Mesenchymal stem cell (in vitro differentiated cells and primary cell): ENCODE measurements at regions not wholly inside any gene's neighbourhood (a gene's known extent, or its start where the extent isn't known, plus 50 kb on each side); places are given as distances from the start of the nearest gene placed in this dataset.
"Not testable (repeated sequence)": the region's sequence is repeated elsewhere in the genome, so short reads cannot be mapped to it uniquely, and the experiment has no call there.

Experiments used
- DNase-seq: peaks from one replicate; pipeline ENCODE4 v3.0.0-alpha.2; 2013
- H2AFZ ChIP-seq: one replicate; pipeline ENCODE4 v1.6.1; 2013; ENCODE audit warnings: low read depth, mild to moderate bottlenecking, control low read depth, inconsistent platforms, low read length, moderate library complexity
- H2AK5ac ChIP-seq: 2 replicates; pipeline ENCODE4 v1.6.1; 2013; ENCODE audit warnings: low read length, moderate library complexity, mild to moderate bottlenecking, inconsistent platforms; ENCODE audit not compliant: severe bottlenecking
- H2BK120ac ChIP-seq: one replicate; pipeline ENCODE4 v1.6.1; 2013; ENCODE audit warnings: low read depth, mild to moderate bottlenecking, inconsistent platforms, low read length, moderate library complexity
- H2BK12ac ChIP-seq, 2 experiments: one replicate each; pipeline ENCODE4 v1.6.1; 2013; ENCODE audit warnings: inconsistent platforms in 2 of 2, low read length in 2 of 2, mild to moderate bottlenecking in 2 of 2, moderate library complexity in 2 of 2, control low read depth in 1 of 2
- H2BK15ac ChIP-seq: one replicate; pipeline ENCODE4 v1.6.1; 2013; ENCODE audit warnings: mild to moderate bottlenecking, low read depth, inconsistent platforms; ENCODE audit not compliant: poor library complexity, severe bottlenecking
- H2BK5ac ChIP-seq: 2 replicates; pipeline ENCODE4 v1.6.1; 2013; ENCODE audit warnings: low read depth, mild to moderate bottlenecking, low read length, control low read depth, inconsistent platforms; ENCODE audit not compliant: poor library complexity, severe bottlenecking
- H3K14ac ChIP-seq, 2 experiments: one replicate each; pipeline ENCODE4 v1.6.1; 2013; ENCODE audit warnings: inconsistent platforms in 2 of 2, low read length in 2 of 2, control low read depth in 1 of 2, mild to moderate bottlenecking in 1 of 2, moderate library complexity in 1 of 2
- H3K18ac ChIP-seq, 2 experiments: one replicate each; pipeline ENCODE4 v1.6.1; 2013; ENCODE audit warnings: inconsistent platforms in 2 of 2, low read length in 2 of 2, control low read depth in 1 of 2, low read depth in 1 of 2, mild to moderate bottlenecking in 1 of 2
- H3K23ac ChIP-seq, 2 experiments: one replicate each; pipeline ENCODE4 v1.6.1; 2013; ENCODE audit warnings: inconsistent platforms in 2 of 2, low read length in 2 of 2, mild to moderate bottlenecking in 2 of 2, moderate library complexity in 2 of 2, control low read depth in 1 of 2
- H3K27ac ChIP-seq: 2 replicates; pipeline ENCODE4 v1.5.1; 2013; ENCODE audit warnings: mild to moderate bottlenecking, moderate library complexity, low read length, control low read depth, inconsistent platforms; ENCODE audit not compliant: poor library complexity, severe bottlenecking
- H3K27me3 ChIP-seq, 2 experiments: 2 replicates each; pipeline versions ENCODE4 v1.6.1 to v1.7.0; 2013; ENCODE audit warnings: low read length in 2 of 2, mild to moderate bottlenecking in 2 of 2, moderate library complexity in 2 of 2, control low read depth in 1 of 2, inconsistent platforms in 1 of 2; ENCODE audit not compliant: control insufficient read depth in 1 of 2, insufficient read depth in 1 of 2
- H3K36me3 ChIP-seq, 2 experiments: 2 replicates each; pipeline versions ENCODE4 v1.6.1 to v1.7.0; 2013; ENCODE audit warnings: low read length in 2 of 2, control low read depth in 1 of 2, inconsistent platforms in 1 of 2, low read depth in 1 of 2, mild to moderate bottlenecking in 1 of 2; ENCODE audit not compliant: insufficient read depth in 2 of 2, control insufficient read depth in 1 of 2
- H3K4ac ChIP-seq, 2 experiments: one replicate each; pipeline ENCODE4 v1.6.1; 2013; ENCODE audit warnings: inconsistent platforms in 2 of 2, low read length in 2 of 2, mild to moderate bottlenecking in 2 of 2, moderate library complexity in 2 of 2, control low read depth in 1 of 2, low read depth in 1 of 2
- H3K4me1 ChIP-seq: 2 replicates; pipeline ENCODE4 v1.6.1; 2013; ENCODE audit warnings: low read depth, low read length, control low read depth; ENCODE audit not compliant: control insufficient read depth, insufficient read depth
- H3K4me2 ChIP-seq: 2 replicates; pipeline ENCODE4 v1.6.1; 2013; ENCODE audit warnings: low read length, mild to moderate bottlenecking, inconsistent platforms; ENCODE audit not compliant: poor library complexity, severe bottlenecking
- H3K4me3 ChIP-seq, 2 experiments: 2 replicates each; pipeline versions ENCODE4 v1.5.1 to v1.7.0; 2013; ENCODE audit warnings: low read length in 2 of 2, mild to moderate bottlenecking in 2 of 2, control low read depth in 1 of 2, low read depth in 1 of 2; ENCODE audit not compliant: insufficient read depth in 1 of 2
- H3K79me1 ChIP-seq: replicated peaks from 2 replicates; pipeline ENCODE4 v1.6.1; 2013; ENCODE audit warnings: mild to moderate bottlenecking, control low read depth, low read length, inconsistent platforms; ENCODE audit not compliant: poor library complexity, severe bottlenecking
- H3K9ac ChIP-seq: 2 replicates; pipeline ENCODE4 v1.7.0; 2013; ENCODE audit warnings: mild to moderate bottlenecking, low read length, moderate library complexity
- H3K9me3 ChIP-seq: 2 replicates; pipeline ENCODE4 v1.7.0; 2013; ENCODE audit warnings: mild to moderate bottlenecking, low read length; ENCODE audit not compliant: control insufficient read depth
- H4K8ac ChIP-seq: one replicate; pipeline ENCODE4 v1.6.1; 2013; ENCODE audit warnings: inconsistent platforms, mild to moderate bottlenecking, low read length, moderate library complexity
- H4K91ac ChIP-seq: one replicate; pipeline ENCODE4 v1.6.1; 2013; ENCODE audit warnings: mild to moderate bottlenecking, low read length, inconsistent platforms
- WGBS: methylation state at CpG from one replicate; pipeline ENCODE4 v1.1.7; 2013; ENCODE audit warnings: mixed read lengths; 5-methylcytosine and 5-hydroxymethylcytosine counted together

DNA sequence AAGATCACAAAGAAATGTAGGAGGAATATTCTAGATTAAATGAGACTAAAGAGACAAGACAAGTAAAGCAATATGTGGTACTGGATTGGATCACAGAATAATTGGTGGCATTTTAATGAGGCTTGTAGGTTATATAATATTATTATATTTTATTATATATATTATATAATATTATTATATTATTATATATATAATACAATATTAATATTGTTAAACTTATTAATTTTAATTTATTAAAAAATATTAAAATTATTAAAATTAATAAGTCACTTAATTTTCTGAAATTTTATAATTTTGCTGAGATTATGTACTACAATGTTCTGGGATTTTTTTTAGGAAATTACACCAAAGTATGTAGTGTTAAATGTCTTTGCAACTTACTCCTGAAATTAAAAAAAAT, 311.9 kb downstream of the COL11A1 start:
- H2AK5ac ChIP-seq, result no peak overlapping the region
- no peaks in the 10 kb centered on the region for H3K27me3 ChIP-seq
- H3K4me2 ChIP-seq, result no peak overlapping the region
- no peak overlapping the region for H2BK5ac ChIP-seq
- H4K91ac ChIP-seq, result no peak overlapping the region
- H2BK12ac ChIP-seq, result no peak overlapping the region
- H3K14ac ChIP-seq, result no peak overlapping the region
- no peak overlapping the region for H3K4me3 ChIP-seq
- H3K4ac ChIP-seq, result no peak overlapping the region
- H2BK15ac ChIP-seq, result no peak overlapping the region
- H3K18ac ChIP-seq, result no peak overlapping the region
- DNase-seq, result no peak
- H3K9ac ChIP-seq, result no peak overlapping the region
- H3K23ac ChIP-seq, result no peak overlapping the region
- H3K79me1 ChIP-seq, result no peaks in the 10 kb centered on the region
- H2AFZ ChIP-seq, result no peak overlapping the region
- H2BK120ac ChIP-seq, result no peak overlapping the region
- no peaks in the 10 kb centered on the region for H3K9me3 ChIP-seq
- no peak overlapping the region for H3K27ac ChIP-seq
- H4K8ac ChIP-seq, result no peak overlapping the region
- H3K4me1 ChIP-seq, result no peaks in the 10 kb centered on the region
- no peaks in the 10 kb centered on the region for H3K36me3 ChIP-seq

GRCh38 chr1:102790997-102791396, 317.3 kb downstream of the COL11A1 start:
- no peak overlapping the region for H3K23ac ChIP-seq
- H3K18ac ChIP-seq, result no peak overlapping the region
- H2BK120ac ChIP-seq, result no peak overlapping the region
- no peak overlapping the region for H3K4ac ChIP-seq
- H2BK5ac ChIP-seq, result no peak overlapping the region
- no peak overlapping the region for H2AK5ac ChIP-seq
- no peak overlapping the region for H3K27ac ChIP-seq
- H2BK15ac ChIP-seq, result no peak overlapping the region
- no peak overlapping the region for H2AFZ ChIP-seq
- no peaks in the 10 kb centered on the region for H3K36me3 ChIP-seq
- H3K79me1 ChIP-seq, result no peaks in the 10 kb centered on the region
- H3K4me2 ChIP-seq, result no peak overlapping the region
- no peaks in the 10 kb centered on the region for H3K27me3 ChIP-seq
- no peak overlapping the region for H4K91ac ChIP-seq
- no peak overlapping the region for H3K14ac ChIP-seq
- no peak overlapping the region for H4K8ac ChIP-seq
- H3K4me3 ChIP-seq, result no peak overlapping the region
- no peak overlapping the region for H3K9ac ChIP-seq
- H2BK12ac ChIP-seq, result no peak overlapping the region
- no peaks in the 10 kb centered on the region for H3K4me1 ChIP-seq
- no peaks in the 10 kb centered on the region for H3K9me3 ChIP-seq
- DNase-seq, result peak; percentile 11

GRCh38 chr1:102789951-102790350, 318.4 kb downstream of the COL11A1 start:
- not testable (repeated sequence) for H3K9me3 ChIP-seq
- WGBS, result 83% methylated on average over 2 of the region's 2 CpGs

DNA sequence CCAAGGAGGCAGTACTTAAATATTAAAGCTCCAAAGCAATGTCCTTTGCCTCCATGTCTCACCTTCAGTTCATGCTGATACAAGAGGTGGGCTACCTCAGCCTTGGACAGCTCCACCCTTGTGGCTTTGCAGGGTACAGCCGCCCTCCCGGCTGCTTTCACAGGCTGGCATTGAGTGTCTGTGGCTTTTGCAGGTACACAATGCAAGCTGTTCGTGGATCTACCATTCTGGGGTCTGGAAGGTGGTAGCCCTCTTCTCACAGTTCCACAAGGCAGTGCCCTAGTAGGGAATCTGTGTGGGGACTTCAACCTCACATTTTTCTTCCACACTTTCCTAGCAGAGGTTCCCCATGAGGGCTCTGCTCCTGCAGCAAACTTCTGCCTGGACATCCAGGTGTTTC, 324.8 kb downstream of the COL11A1 start:
- no peak overlapping the region for H3K9ac ChIP-seq
- no peak overlapping the region for H4K8ac ChIP-seq
- no peak overlapping the region for H2BK12ac ChIP-seq
- no peak overlapping the region for H2AFZ ChIP-seq
- no peak overlapping the region for H3K4me2 ChIP-seq
- no peak overlapping the region for H3K27ac ChIP-seq
- H3K14ac ChIP-seq, result no peak overlapping the region
- no peak overlapping the region for H3K4me3 ChIP-seq
- H2AK5ac ChIP-seq, result no peak overlapping the region
- no peaks in the 10 kb centered on the region for H3K79me1 ChIP-seq
- 56% methylated on average over 3 of the region's 3 CpGs for WGBS
- DNase-seq, result no peak
- no peaks in the 10 kb centered on the region for H3K36me3 ChIP-seq
- H3K18ac ChIP-seq, result no peak overlapping the region
- H2BK120ac ChIP-seq, result no peak overlapping the region
- no peak overlapping the region for H3K23ac ChIP-seq
- H3K9me3 ChIP-seq, result peaks cover 15% of the 10 kb centered on the region
- H2BK15ac ChIP-seq, result no peak overlapping the region
- no peak overlapping the region for H4K91ac ChIP-seq
- no peak overlapping the region for H3K4ac ChIP-seq
- H3K4me1 ChIP-seq, result no peaks in the 10 kb centered on the region
- H2BK5ac ChIP-seq, result no peak overlapping the region
- no peaks in the 10 kb centered on the region for H3K27me3 ChIP-seq

More at GRCh38 chr1:102789951-102790350, 318.4 kb downstream of the COL11A1 start:
- H3K4me1 ChIP-seq, H3K4me3 ChIP-seq, H3K79me1 ChIP-seq, H3K18ac ChIP-seq, H2AK5ac ChIP-seq, H3K4me2 ChIP-seq, H3K14ac ChIP-seq, H3K23ac ChIP-seq, H3K27me3 ChIP-seq, H2BK120ac ChIP-seq, H3K36me3 ChIP-seq, H4K91ac ChIP-seq, H4K8ac ChIP-seq, H3K27ac ChIP-seq, H2BK12ac ChIP-seq, DNase-seq, H3K9ac ChIP-seq, H2BK15ac ChIP-seq, H3K4ac ChIP-seq, H2BK5ac ChIP-seq, H2AFZ ChIP-seq: not testable (repeated sequence)
